Fibroblast of skin of right biceps (primary cell): ENCODE measurements at regions not wholly inside any gene's neighbourhood (a gene's known extent, or its start where the extent isn't known, plus 50 kb on each side); places are given as distances from the start of the nearest gene placed in this dataset.
"Not testable (repeated sequence)": the region's sequence is repeated elsewhere in the genome, so short reads cannot be mapped to it uniquely, and the experiment has no call there.

ENCODE experiments used
- DNase-seq: peaks from one replicate; pipeline ENCODE4 v3.0.0-alpha.2; 2013

- DNase-seq = no peak
Measured at GRCh38 chr19:28386066-28386465, 826.9 kb downstream of the UQCRFS1 start.

- DNase-seq = no peak
Measured at GRCh38 chr19:28377077-28377476, 835.9 kb downstream of the UQCRFS1 start.

- DNase-seq = no peak
Measured at GRCh38 chr19:28374971-28375370, 838.0 kb downstream of the UQCRFS1 start.

DNA sequence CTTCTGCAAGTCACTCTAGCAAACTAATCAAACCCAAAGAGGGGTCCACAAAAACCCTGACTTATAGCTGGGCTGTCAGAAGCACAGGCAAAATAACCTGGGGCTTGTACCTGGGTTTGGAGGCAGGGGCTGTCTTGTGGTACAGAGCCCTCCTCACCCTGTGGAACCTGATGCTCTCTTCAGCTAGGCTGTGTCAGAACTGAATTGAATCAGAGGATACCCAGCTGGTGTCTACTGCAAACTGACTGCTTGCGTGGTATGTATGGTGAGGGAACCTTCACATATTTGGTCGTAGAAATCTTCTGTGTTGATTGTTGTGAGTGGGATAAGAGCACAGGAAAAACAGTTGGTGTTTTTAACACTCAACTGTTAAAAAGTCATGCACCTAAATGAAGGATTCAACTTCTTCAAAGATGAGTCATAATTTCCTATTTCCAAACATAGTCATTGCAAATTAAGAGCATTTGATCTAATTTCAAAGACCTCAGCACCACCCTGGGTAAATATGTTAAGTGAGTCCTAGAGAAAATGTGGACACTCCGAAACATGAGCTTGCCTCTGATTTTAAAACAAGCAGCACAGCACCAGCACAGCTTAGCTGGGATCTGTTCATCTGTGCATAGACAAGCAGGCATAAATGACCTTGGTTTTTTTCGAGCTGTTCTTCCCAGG is 840.2 kb downstream of the UQCRFS1 start:
- no peak for DNase-seq

GRCh38 chr19:28367146-28367545 is 845.8 kb downstream of the UQCRFS1 start:
- no peak for DNase-seq

DNA sequence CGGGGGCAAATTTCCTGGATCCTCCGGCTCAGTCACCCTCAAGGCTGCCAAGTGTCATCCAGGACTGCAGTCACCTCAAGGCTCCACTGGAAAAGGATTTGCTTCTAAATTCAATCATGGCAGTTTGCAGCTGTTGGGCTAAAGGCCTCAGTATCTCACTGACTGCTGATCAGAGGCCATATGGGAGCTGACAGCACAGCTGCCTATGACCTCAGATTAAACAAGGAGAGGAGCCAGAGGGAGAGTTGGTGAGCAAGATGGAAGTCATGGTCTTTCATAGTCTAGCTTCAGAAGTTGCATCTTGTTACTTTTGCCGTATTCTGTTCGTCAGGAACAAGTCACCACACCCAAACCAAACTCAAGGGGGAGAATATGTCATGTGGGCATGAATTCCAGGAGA is 849.7 kb downstream of the UQCRFS1 start:
- DNase-seq = no peak

- no peak for DNase-seq
Measured at GRCh38 chr19:28359431-28360414, 853.2 kb downstream of the UQCRFS1 start.

GRCh38 chr19:28358633-28359032 is 854.3 kb downstream of the UQCRFS1 start:
- DNase-seq = no peak

DNA sequence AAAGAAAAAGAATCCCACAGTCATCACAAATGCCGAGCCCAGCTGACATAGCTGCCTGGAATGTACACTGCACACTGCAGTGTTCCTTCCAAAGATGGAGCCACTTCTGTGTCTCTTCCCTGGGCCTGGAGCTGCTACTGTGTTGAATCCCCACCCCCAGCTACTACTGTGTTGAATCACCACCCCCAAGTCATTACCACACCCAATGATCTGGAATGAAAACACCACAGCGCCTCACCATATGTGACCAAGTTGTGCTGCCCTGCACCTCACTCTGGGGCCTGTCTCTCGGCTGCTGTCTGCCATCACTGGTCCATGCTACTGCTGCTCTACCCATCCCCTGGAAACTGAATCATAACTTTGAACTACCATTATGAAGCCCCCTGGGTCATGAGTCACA is 861.2 kb downstream of the UQCRFS1 start:
- peak; percentile 41 for DNase-seq

- not testable (repeated sequence) for DNase-seq
Measured at GRCh38 chr19:28351321-28351720, 861.6 kb downstream of the UQCRFS1 start.

GRCh38 chr19:28350673-28351072 is 862.3 kb downstream of the UQCRFS1 start:
- DNase-seq = no peak

DNA sequence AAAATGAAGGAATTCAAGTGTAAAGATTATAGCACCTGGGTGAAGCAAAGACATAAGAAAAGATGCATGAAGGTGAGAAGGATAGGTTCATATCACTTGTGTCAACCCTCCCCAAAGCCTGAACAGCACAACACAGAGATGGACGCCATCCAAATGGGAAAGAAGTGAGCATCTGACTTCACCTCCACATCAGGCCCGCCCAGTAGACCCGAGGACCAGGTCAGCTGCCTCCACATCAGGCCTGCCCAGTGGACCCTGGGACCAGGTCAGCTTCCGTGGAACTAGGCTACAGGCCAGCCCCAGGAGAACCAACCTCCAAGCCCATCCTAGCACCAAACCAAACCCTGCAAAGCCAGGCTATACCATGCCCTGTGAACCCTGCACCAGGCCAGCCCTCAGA is 862.9 kb downstream of the UQCRFS1 start:
- DNase-seq = no peak

- no peak for DNase-seq
Measured at GRCh38 chr19:28349604-28350003, 863.3 kb downstream of the UQCRFS1 start.

DNA sequence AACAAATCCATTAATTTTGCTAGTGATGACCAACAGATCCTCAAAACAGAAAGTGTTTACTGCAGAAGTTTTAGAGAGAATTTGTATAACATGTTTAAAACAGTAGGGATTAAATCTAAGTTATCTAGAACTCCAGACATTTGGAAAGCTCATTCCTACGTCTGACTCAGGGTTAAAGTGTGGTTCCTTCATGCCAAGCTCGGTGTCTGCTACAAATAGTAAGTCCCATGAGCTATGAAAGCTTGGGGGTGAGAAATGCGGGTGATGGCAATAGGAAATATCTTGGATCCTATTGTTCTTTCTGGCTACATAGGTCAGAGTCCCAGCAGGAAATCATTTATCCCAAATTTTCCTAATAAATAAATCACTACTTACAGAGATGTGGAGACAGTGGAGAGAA is 867.1 kb downstream of the UQCRFS1 start:
- DNase-seq = no peak

DNA sequence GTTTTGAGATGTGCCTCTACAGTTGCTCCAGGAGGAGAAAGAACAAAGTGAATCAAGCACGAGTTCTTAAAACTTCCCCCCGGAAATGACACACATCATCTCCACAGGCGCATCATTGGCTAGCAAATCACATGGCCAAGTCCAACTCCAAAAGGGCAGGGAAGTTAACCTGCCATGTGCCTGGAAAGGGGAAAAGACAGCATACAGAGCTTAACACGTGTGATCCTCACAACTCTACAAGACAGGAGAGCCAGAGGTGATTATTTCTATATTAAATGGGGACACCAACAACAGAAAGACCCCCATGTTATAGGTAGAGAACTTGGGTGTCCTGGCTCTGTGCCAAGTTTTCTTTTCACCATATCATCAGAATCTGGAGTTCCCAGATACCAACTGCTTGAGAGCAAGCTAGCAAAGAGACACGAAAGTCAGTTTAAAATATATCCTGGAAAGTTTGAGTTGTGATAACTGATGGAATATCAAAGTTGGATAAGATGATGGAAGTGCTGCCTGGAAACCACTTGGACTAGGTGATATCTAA is 871.1 kb downstream of the UQCRFS1 start:
- DNase-seq = no peak

GRCh38 chr19:28334419-28334818 is 878.5 kb downstream of the UQCRFS1 start:
- DNase-seq = no peak

DNA sequence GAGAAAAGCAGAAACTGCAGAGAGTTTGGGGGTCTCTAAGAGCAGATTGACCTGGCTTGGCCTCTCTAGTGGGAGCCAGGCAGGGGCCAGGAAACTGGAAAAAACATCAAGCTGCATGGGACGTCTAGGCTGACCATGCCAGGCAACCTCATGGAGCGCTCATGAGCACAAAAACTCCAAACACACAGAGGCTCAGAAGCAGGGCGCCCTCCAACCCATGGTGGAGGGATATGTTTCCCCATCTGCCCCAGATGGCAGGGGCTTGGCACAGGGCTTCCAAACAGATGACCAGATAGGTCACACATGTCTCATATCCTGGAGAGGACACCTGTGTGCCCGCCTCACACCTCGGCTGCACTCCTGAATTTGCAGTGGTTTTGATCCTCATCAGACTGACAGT is 879.0 kb downstream of the UQCRFS1 start:
- no peak for DNase-seq

- no peak for DNase-seq
Measured at GRCh38 chr19:28332886-28333285, 880.1 kb downstream of the UQCRFS1 start.

GRCh38 chr19:28332351-28332750 is 880.6 kb downstream of the UQCRFS1 start:
- no peak for DNase-seq

GRCh38 chr19:28331596-28331995 is 881.4 kb downstream of the UQCRFS1 start:
- no peak for DNase-seq

DNA sequence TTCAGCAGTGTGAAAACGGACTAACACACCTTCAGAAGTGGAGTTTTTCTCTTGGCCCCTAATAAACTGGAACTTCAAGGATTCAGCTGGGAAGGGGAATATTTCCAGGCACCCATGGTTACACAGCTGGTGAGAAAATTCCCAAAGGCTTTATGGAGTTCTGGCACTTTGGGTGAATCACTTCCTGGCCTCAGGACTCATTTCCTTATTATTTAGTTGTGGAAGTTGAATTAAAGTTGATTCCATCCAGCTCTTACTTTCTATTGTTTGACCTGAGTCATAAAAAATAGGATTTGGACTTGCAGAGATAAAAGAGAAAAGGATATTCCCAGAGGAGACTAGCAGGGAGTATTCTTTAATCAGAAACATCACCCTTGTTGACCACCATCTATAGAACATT is 882.1 kb downstream of the UQCRFS1 start:
- peak; percentile 34 for DNase-seq

- no peak for DNase-seq
Measured at GRCh38 chr19:28329429-28329828, 883.5 kb downstream of the UQCRFS1 start.

GRCh38 chr19:28327905-28328304 is 885.0 kb downstream of the UQCRFS1 start:
- no peak for DNase-seq

GRCh38 chr19:28326746-28327145 is 886.2 kb downstream of the UQCRFS1 start:
- no peak for DNase-seq
